Lower leg skin (tissue), 3 donors: ENCODE measurements at regions not wholly inside any gene's neighbourhood (a gene's known extent, or its start where the extent isn't known, plus 50 kb on each side); places are given as distances from the start of the nearest gene placed in this dataset.

ENCODE experiments used
- CTCF ChIP-seq, 3 donors: fragments of 450-650 bp; IDR thresholded peaks; one replicate each; pipeline ENCODE4 v1.5.1; 2016; ENCODE audit warnings: antibody characterized with exemption in 3 of 3, mild to moderate bottlenecking in 3 of 3, moderate library complexity in 2 of 3
- POLR2A ChIP-seq, 2 donors: fragments of 450-650 bp; IDR thresholded peaks; one replicate each; pipeline ENCODE4 v1.6.1; 2016 to 2017; ENCODE audit warnings: antibody characterized with exemption in 2 of 2, mild to moderate bottlenecking in 1 of 2, moderate library complexity in 1 of 2

- no peak for TF ChIP-seq CTCF (IDR thresholded peaks at IDR 0.05)
- no peak for TF ChIP-seq POLR2A (IDR thresholded peaks at IDR 0.05)
Measured at GRCh38 chr3:23749609-23750008, 56.1 kb upstream of the UBE2E1 start.
